ENCODE measurements at regions not wholly inside any gene's neighbourhood (a gene's known extent, or its start where the extent isn't known, plus 50 kb on each side); places are given as distances from the start of the nearest gene placed in this dataset.
A peak's percentile ranks its signal among the peaks of the same experiment; 100 is the strongest.
"Not testable (repeated sequence)": the region's sequence is repeated elsewhere in the genome, so short reads cannot be mapped to it uniquely, and the experiment has no call there.

DNA sequence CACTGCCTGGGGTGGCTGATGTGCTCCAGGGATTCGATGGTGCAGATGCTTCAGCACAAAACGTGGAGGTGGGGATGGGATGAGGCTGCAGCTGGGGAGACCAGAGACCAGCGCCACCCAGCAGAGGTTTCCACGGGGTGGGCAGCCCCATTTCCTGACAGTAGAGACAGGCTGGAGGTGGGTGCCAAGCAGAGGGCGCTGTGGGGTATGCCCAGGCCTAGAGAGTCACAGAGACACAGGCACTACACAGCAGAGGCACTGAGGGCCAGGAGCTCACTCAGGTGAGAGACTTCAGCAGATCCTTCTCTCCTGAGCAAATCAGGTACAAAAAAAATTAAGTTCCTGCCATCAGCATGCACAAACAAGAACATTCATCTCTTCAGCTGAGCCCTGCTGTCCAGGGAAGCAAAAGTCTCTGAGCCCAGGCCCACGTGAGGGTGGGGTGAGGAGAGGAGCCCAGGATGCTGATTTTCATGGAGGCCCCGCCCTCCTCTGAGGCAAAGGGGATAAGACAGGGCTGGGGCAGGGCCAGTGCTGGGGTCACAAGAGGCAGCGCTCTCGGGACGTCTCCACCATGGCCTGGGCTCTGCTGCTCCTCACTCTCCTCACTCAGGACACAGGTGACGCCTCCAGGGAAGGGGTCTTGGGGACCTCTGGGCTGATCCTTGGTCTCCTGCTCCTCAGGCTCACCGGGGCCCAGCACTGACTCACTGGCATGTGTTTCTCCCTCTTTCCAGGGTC is 53.1 kb downstream of the GGTLC2 start:
- Histone ChIP-seq H3K4me1 (peaks cover 8 to 10% of the 10 kb centered on the region in 2 donors), H3K9me3 (no peaks in the 10 kb centered on the region), H3K27ac (no peak overlapping the region), H3K4me3 (no peak overlapping the region), H3K27me3 (no peaks in the 10 kb centered on the region), H3K36me3 (no peaks in the 10 kb centered on the region)
- TF ChIP-seq, protein P1, sequence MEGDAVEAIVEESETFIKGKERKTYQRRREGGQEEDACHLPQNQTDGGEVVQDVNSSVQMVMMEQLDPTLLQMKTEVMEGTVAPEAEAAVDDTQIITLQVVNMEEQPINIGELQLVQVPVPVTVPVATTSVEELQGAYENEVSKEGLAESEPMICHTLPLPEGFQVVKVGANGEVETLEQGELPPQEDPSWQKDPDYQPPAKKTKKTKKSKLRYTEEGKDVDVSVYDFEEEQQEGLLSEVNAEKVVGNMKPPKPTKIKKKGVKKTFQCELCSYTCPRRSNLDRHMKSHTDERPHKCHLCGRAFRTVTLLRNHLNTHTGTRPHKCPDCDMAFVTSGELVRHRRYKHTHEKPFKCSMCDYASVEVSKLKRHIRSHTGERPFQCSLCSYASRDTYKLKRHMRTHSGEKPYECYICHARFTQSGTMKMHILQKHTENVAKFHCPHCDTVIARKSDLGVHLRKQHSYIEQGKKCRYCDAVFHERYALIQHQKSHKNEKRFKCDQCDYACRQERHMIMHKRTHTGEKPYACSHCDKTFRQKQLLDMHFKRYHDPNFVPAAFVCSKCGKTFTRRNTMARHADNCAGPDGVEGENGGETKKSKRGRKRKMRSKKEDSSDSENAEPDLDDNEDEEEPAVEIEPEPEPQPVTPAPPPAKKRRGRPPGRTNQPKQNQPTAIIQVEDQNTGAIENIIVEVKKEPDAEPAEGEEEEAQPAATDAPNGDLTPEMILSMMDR (IDR thresholded peaks at IDR 0.05) = no peak
- intact Hi-C loops (cut with DNase I) = no loop called here
- DNase-seq (no peak), ATAC-seq (no peak)

GRCh38 chr22:22698263-22698750 is 53.9 kb downstream of the GGTLC2 start:
- TF ChIP-seq, protein P1 (IDR thresholded peaks at IDR 0.05) = no peak
- Histone ChIP-seq H3K36me3 (no peaks in the 10 kb centered on the region), H3K27ac (no peak overlapping the region), H3K4me3 (no peak overlapping the region), H3K4me1 (peaks cover 3 to 5% of the 10 kb centered on the region in 2 donors), H3K9me3 (no peaks in the 10 kb centered on the region), H3K27me3 (no peaks in the 10 kb centered on the region)
- no peak for DNase-seq
- no peak for ATAC-seq
- intact Hi-C loops (cut with DNase I) = no loop called here

GRCh38 chr22:22700631-22701030 is 56.2 kb downstream of the GGTLC2 start:
- no peak for DNase-seq
- Histone ChIP-seq H3K9me3 (no peaks in the 10 kb centered on the region), H3K4me3 (no peak overlapping the region), H3K36me3 (no peaks in the 10 kb centered on the region), H3K27me3 (no peaks in the 10 kb centered on the region), H3K27ac (no peak overlapping the region), H3K4me1 (no peaks in the 10 kb centered on the region)
- TF ChIP-seq, protein P1 (IDR thresholded peaks at IDR 0.05) = no peak
- no peak for ATAC-seq
- intact Hi-C loops (cut with DNase I) = no loop called here

DNA sequence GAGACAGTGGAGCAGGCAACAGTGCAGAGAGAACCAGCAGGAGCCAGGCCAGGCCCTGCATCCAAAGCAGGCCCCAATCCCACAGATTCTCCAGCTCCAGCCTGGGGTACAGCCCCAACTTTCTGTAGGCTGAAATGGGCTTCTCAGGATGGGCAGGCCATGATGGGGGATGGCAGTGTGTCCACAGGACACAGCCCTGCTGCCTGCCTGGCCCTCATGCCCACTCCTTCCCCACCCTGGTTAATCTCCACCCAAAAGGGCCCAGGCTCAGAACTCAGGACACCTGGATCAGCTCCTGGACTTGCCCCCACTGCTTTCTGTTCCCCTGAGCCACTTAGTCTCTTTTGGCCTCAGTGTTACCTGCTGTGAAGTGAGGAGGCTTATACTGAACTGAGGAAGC is 57.1 kb downstream of the GGTLC2 start:
- ATAC-seq; H3K4me3 ChIP-seq; intact Hi-C loops (cut with DNase I); H3K4me1 ChIP-seq; H3K27me3 ChIP-seq; H3K27ac ChIP-seq; DNase-seq; H3K36me3 ChIP-seq; H3K9me3 ChIP-seq: not testable (repeated sequence)

- ATAC-seq = peak; percentile 62
- no peaks in the 10 kb centered on the region for H3K4me1 ChIP-seq
- H3K4me3 ChIP-seq = no peak overlapping the region
- H3K36me3 ChIP-seq = no peaks in the 10 kb centered on the region
- no peak for DNase-seq
- TF ChIP-seq, protein P1 (IDR thresholded peaks at IDR 0.05) = no peak
- H3K9me3 ChIP-seq = no peaks in the 10 kb centered on the region
- H3K27ac ChIP-seq = no peak overlapping the region
- H3K27me3 ChIP-seq = no peaks in the 10 kb centered on the region
- intact Hi-C loops (cut with DNase I) = no loop called here
Observed at GRCh38 chr22:22702237-22703202, 58.1 kb downstream of the GGTLC2 start.

All from left lung (tissue), 4 donors.